DMS114 treated with DMSO at 0.1 percent for 48 hours (cell line): ENCODE measurements at regions not wholly inside any gene's neighbourhood (a gene's known extent, or its start where the extent isn't known, plus 50 kb on each side); places are given as distances from the start of the nearest gene placed in this dataset.
A peak's percentile ranks its signal among the peaks of the same experiment; 100 is the strongest.

Source experiments
- DNase-seq: peaks from one replicate; lab custom pipeline; 2025; ENCODE audit not compliant: unreplicated experiment; lab: John Stamatoyannopoulos, UW

DNA sequence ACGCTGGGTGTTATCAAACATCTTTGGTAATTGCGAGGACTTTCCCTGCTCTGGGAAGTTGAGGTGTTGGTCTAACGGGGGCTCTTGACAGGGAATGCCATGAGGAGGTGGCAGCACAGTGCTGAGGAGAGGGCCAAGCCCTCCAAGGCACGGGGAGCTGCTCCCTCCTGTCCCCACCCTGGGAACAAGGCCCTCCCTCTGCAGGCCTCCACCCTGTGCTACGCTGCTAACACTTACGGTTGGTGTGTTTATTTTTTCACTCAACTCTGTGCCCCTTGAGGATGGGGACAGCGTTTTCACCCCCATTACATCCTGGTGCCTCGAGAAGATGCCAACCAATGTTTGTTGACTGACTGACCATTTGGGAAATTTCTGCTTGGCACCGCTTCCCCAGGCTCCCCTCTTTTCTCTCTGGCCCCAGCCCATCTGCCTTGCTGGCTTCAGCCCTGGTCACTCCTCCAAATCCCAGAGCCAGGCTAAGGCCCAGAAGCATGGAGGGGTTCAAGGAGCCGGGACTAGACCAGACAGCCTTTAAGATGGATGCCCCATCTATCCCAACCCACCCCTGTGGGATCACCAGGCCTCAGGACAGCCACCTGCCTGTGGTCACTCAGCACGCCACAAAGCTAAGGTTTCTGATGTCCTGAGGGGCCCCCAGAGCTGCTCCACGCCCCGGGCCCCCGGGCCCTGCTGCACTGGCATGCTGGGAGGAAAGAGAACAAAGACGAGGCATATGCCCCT is 125.7 kb downstream of the BARX1 start:
- DNase-seq: no peak

DNA sequence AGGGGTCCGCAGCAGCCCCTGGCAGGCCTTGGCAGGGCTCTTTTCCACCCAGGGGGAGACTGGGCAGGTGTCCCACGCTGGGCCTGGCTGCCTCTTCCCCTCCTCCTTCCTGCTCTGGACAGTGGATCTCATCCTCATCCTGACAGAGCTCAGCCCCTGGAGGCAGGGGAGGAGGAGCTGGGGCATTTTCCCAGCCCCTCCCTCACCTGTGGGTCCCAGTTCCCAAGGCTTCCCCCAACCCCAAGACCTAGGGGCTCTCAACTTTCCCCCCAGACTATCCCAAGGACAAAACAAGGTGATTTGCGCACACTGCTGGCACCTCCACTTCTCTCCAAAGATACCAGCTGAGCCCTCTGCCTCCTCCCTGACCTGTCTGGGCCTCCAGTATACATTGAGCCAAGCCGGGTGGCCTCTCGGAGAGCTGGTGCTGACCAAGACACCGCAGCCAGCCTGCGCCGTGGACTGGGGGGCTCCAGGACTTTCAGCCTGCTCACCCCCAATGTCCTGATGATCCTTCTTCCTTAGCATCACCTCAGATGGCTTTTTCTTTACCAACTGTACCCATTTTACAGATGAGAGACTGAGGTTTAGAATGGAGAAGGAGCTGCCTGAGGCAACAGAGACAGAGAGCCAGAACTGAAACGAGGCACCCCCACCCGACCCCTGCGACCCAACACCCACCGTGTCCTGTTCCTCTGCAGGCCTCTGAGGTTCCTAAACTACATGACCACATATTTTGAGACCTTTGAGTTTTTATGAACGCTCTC is 126.6 kb downstream of the BARX1 start:
- DNase-seq: no peak

DNA sequence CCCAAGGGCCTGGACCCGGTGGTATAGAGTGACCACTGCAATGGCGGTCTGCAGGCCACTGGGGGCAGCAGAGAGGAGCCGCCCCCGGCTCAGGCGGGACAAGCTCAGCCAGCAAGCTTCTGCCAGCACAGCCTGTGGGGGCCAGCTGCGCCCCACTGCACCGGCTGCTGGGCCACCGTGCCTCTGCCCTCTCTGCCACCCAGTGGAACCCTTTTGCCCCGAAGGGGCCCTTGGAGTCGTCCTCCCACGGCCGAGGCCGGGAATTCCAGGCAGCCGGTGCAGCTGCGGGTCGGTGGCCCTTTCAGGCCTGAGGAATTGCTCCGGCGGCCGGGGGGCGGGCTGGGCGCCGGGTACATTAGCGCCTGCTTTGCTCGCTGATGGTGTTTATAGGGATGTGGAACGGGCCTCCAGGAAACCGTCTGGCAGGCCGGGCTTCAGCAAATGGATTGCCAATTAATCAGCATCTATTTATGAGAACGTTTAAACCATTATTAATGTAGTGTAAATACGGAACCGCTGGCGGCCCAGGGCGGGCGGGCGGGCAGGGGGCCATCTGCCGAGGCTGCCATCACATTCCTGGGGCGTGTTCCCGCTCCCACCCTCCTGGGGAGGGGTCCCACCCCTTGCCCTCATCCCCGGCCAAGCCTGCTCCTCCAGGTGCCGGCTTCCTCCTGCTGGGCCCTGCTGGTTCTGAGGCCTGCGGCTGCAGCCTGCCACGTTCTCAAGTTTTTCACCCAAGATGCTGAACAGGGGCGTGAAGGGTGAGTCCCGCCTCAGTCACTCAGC is 127.4 kb downstream of the BARX1 start:
- peak; percentile 14 for DNase-seq

DNA sequence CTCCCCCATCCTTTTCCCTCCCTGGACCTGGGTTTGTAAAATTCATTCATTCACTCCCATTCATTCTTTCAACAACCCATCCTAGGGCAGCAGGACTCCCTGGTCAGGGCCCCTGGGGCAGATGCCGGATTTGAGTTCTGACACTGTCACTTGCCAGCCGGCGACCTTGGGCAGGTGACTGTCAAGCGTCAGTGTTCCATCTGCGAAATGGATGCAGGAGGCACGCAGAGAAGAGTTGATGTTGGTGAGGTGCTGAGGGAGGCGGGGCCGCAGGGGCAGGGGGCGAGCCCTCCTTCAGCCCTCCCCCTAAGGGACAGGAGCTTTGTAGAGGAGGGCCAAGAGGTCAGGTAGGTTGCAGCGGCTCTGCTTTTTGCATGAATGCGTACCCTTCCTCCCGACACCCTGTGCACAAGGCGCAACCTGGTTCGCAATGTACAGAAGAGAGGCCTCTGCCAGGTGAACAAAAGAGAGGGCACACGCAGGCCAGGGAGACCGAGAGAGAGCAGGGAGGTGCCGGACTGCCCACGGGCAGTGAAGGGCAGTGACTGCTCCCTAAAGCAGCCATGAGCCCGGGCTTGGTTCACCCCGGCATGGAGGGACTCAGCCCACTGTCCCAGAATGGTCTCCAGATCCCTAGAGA is 128.1 kb downstream of the BARX1 start:
- no peak for DNase-seq

DNA sequence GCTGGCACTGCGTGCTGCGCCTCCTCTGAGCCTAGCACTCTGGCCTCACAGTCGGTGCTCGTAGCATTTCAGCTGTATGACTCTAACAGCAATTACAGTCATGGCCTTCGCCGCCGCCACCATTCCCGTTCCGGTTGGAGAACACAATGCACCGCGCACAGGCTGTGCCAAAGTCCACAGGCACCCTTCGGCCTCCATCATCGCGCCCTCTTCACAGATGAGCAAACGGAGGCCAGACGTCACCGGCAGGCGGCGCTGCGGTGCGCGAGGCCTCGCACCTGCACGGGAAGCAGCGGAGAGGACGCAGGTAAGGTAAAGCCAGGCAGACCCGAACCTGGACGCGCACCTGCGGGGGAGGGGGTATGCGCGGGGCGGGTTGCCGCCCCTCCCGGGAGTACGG is 128.9 kb downstream of the BARX1 start:
- DNase-seq: no peak

DNA sequence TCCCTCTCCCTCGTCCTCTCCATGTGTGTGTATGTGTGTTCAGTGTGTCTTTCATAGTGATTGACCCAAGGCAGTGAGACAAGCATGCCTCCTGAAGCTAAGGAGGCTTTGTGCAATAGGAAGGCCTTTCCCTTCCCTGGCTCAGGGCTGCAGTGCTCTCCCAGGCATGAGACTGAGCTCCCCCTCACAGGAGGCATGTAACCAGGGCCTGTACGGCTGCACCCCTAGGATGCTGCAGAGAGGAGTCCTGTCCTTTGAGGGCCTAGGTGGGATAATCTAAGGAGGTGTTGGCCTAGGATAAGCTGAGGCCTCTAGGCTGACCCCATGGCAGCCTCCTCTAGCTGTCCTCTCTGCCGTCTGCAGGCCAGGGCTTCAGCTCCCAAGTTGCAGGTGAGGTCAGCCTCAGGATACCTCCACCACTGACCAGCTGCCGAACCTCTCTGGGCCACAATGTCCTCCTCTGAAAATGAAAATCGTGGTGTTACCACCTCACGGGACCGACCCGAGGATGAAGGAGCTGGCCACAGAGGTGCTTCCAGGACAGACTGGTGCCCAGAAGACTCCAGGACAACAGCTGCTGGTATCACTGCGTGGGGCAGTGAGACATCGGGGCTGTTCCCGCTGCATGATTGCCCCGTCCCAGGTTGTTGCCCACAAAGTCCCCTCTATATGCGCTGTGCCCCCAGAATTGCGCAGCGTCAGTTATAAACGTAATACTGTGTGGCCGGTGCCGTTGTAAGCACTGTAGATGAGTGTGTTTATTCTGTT is 129.6 kb downstream of the BARX1 start:
- DNase-seq: no peak

DNA sequence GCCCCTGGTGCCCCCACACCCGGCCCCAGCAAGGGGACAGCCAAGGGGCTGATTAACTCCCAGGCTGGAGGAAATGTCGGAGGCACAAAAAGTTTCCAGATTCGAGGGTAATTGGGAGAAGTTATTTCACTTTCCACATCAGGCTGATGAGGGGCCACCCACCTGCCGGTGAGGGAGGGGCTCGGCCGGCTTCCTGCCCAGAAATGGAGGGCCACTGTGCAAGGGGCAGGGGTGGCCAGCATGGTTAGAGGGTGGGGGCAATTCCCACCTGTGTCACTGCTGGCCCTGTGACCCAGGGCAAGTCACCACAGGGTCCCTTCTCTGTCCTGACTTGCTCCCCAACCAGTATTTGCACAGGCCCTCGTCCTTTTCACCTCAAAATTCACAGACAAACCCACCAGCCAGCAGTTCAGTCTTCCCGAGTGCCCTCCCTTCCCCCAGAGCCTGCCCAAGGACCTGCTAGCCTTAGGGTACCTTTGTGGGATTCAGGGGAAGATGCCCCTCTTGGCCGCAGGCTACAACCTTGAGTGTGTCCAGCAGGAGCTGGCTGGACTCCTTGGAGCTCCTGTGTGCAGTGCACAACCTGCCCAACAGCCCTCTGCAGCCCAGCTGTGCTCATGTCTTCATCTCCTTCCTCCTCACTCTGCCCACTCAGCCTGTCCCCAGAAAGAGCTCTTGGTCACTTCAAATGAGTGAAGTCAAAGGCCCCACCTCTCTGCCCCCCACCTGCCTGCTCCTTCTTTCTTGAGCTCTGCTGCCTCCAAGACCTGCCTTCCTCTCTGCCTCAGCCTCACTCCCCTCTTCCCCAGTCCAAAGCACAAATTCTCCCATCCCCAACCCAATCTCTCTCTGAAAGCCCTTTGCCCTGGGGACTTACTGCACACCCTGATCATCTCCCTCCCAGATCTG is 130.5 kb downstream of the BARX1 start:
- DNase-seq: no peak

DNA sequence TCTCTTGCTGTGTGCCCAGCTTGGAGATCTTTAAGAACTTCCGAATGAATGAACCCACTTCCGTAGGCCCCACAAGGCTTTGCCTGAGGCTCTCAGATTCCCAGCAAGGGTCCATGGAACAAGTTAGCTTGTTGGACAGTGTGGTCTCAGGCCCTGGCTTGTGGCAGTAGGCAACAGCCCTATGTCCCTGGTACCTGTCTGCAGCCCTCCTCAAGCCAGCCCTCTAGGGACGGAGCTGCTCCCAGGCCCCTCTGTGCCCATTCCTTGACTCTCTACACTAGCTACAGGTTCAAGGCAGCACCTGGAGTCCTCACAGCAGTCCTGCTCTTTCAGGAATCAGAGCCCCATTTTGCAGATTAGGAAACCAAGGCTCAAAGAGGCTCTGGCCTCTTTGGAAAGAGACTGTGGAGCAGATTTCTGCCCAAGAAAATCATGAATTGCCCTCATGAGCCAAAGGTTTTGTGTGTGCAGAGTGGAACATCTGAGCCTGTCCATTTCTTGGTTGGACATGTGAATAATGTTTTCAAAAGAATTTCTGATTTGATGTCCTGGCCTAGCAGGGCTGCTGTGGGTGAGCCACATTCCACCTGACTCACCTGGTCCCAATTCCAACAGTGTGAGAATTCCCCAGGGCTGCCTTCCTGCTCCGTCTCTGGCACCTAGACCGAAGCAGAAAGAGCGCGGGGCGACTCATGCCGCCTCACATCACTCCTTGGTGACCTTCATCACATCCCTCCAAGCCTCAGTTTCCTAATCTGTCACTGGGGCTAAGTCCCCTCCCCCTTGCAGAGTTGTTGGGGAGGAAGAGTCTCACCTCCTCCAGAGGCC is 131.7 kb downstream of the BARX1 start:
- no peak for DNase-seq

DNA sequence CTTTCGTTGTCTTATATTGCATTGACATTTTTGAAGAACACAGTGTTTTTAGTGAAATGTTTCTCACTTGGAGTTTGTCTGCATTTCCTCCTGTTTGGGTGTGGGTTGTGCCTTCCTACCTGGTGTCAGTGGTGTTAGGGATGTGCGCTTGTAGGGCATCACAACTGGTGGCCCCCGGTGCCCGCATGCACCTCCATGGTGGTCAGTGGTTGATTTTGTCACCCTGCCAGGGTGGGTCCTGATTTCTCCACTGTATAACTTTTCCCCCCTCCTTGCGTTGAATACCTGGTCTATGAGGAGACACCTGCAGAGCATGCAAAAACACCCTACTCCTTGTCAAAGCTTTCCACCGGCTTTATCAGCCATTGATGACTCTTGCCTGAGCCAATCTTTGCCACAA is 132.9 kb downstream of the BARX1 start:
- no peak for DNase-seq

DNA sequence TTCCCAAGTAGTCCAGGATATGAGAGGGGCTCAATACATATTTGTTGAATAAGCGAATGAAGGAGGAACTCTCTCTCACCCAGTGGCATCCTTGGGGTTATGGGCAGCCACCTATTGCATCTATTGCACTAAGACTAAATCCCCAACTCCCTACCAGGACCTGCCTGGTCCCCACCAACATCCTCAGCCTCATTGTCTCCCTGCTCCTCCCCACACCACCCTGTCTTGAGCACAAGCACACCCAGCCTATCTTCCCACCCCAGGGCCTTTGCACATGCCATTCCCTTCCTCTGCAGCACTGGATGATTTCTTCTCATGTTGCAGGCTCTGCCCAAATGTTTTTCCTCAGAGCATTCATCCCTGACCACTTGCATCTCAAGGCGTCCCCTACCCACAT is 133.8 kb downstream of the BARX1 start:
- no peak for DNase-seq

DNA sequence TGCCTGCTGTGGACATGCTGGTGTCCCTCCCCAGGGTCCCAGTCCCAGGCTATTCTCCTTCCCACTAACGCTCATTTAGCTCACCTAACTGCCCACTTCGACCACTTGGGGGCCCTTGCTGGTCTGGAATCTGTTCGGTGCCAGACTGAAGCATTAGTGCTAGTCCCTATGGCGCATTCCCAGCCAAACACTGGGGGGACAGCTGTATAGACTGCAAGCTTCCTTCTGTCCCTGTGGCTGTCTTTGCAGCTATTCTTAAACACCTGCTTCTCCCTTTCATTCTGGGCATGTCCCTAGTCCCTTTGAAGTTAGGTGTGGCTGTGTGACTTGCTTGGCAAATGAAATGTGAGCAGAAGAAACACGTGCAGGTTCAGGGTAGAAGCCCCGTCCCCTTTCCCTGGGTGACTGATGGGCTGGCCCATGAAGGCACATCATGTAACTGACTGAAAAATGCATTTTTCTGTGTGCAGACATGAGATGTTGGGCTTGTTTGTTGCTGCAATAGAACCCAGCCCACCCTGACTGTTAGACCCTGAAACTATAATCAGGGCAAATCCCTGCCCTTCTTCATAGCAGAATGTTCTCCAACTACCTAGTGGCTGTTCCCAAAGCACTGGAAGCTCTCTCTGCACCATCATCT is 134.4 kb downstream of the BARX1 start:
- peak; percentile 1 for DNase-seq

DNA sequence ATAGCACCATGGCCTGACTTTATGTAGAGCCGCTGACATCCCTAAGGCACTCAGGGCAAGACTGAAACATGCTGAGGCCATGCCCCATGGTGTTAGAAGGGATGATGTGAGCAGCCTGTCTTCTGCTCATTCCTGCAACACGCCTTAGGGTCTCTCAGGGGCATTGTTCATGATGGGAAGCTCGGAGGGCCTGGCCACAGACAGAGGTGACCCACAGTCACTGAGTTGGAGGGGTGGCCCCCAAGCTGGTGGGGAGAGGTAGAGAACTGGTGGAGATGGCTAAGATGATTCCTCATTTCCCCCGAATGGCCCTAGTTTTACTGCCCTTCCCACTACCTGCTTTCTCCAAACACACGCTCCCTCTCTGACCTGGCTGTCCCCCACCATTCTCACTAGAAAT is 135.2 kb downstream of the BARX1 start:
- DNase-seq: no peak

DNA sequence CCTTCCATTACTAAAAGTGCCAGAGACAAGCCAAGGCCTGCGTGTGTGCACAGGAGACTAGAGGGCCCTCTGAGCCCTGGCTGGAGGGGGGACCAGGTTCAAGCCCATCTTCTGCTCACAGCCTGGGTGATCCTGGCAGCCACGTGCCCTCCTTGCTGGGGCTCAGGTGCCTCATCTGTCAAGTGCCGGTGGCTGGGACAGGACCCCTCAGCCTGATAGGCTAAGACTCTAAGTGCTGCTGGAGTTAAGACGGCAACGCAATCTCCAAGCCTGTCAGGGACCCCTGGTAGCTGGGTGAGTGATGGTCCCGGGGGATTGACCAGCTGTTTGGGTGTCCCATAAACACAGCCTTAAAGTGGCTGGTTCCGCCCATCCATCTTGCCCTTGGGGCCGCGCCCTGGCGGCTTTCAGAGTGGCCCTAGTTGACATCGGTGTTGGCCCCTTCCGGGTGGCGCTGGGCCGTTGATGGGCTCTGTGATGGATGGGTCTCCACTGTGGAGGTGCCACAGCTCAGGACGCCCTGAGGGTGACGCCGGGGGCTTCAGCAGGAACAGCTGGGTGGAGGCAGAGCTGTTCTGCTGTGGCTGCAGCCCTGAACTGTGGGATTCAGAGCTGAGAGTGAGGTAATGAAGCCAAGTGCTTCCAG is 136.2 kb downstream of the BARX1 start:
- DNase-seq: no peak

DNA sequence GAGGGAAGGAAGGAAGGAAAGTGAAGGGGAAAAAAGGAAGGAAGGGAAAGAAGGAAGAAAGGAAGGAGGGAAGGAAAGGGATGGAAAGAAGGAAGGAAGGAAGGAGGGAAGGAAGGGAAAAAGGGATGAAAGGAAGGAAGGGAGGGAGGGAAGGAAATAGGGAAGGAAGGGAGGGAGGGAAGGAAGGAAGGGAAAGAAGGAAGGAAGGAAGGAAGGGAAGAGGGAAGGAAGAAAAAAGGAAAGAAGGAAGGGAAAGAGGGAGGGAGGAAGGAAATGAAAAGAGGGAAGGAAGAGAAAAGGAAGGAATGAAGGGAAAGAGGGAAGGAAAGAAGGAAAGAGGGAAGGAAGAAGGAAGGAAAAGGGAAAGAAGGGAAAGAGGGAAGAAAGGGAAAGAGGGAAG is 136.9 kb downstream of the BARX1 start:
- DNase-seq: no peak

DNA sequence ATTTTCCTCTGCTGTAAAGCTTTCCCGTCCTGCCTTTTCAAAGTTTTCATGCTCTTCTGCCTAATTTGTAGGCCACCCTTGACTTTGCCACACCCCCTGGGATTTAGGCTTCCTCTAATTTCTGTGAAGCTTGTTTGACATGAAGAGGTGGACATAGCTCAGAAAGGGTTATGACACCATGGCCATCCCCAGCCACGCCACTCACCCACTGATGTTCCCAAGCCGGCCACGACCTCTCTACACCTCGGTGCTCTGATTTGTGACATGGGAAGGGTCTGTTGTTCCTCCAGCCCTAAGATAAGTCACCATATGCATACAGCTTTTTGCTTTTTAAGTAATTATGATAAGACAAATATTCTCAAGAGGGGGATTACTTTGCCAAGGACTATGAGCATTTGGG is 139.5 kb downstream of the BARX1 start:
- DNase-seq: no peak

DNA sequence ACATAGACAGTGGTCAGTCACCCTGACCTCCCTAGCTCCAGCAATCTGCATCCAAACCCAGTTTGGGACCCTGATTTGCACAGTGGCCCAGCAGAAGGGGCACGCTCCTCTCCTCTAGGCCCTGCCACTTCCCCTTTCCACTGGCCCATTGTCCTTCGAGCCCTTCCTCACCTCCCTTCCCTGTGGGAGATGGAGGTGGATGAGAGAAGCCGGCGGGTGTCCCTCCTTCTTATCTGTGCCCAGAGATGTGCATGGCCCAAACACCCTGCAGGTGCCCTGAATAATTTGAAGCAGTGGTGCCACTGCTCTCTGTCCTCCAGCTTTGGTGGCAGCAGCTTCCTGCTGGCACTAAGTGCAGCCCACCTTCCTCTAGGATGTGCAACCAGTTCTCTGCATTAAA is 140.0 kb downstream of the BARX1 start:
- no peak for DNase-seq

DNA sequence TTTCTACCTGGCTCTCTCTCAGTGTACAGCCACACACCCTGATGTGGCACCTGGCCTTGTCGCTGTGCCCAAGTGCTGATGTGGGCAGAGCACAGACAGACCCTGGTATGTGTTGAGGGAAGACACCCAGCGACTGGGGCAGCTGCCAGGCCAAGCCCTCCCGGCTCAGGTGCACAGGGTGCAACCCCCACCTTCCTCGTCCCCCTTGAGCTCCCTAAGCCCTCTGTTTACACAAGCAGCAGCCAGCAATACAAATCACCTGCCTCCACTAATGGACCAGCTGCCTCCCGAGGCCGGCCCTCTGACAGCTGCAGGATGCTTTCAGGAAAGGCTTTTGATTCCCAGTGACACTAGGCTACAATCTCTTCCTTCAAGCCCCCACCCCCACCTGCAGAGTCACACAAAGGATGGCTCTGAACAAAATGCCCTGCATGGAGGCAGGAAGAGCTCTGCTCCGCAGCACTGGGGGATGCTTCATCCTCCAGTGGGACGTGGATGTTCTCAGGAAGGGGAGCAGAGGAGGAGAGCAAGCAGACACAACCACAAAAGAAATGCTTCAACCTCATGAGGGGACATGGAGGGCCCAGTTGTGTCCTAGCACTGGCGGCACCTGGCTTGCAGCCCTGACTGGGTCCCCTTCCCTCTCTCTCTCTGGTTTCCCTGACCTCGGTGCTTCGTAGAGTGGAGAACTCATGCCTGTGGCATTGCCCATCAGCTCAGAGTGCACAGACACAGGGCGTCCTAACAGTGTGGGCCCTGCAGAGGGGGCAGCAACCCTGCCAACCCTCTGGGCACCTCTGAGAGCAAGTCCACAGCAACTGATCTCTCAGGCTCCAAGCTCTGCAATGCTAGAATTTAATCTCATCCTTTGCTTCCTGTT is 140.8 kb downstream of the BARX1 start:
- peak; percentile 3 for DNase-seq
